Stimulated activated CD4-positive, alpha-beta T cell treated with anti-CD3 and anti-CD28 coated beads, Interleukin-4, amount 100 ng/mL, for 24 hours (primary cell): ENCODE measurements at regions not wholly inside any gene's neighbourhood (a gene's known extent, or its start where the extent isn't known, plus 50 kb on each side); places are given as distances from the start of the nearest gene placed in this dataset.
"Not testable (repeated sequence)": the region's sequence is repeated elsewhere in the genome, so short reads cannot be mapped to it uniquely, and the experiment has no call there.

Experiments used
- DNase-seq: peaks from one replicate; pipeline ENCODE4 v3.0.0-alpha.2; 2020

DNA sequence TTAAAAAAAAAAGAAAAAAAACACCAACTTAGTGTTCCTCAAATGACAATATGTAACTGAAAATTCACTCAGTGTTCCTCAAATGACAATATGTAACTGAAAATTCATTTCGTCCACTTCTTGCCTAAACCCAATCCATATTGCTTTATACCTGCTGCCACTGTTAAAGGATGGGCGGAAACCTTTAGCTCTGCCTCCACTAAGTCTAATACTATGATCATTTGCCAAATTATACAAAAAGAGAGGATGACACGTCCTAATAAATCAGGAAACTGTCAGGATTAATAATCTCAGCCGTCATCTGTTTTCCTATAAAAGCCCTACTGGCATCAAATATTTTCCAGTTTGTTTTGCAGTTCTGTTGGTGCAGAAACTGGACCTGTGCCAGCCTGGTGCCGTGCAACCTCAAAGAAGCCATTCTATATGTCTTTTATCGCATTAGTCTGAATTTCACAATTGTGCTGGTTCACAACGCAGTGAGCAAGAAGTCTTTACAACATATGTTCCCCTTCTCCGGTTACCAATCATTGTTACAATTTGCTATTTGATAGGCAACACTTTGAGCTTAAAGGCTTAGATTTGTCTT, 160.4 kb upstream of the KCNH8 start:
- DNase-seq: no peak

DNA sequence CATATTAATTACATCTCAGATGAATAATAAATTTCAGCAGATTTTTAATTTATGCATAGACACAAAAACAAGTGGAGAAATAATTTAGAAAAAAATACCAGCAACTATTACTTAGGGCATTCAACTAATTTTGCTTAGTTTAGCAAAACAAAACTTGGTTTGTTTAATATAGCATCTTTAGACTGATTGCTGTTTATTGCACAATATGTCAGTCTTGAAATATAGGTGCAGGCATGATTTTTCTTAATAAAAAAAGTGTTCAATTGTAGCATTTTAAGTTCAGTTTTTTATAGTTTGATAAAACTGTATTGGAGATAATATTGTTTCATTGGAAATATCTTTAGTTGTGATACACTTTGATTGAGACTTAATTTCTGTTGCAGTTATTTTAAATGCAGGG, 161.2 kb upstream of the KCNH8 start:
- no peak for DNase-seq

DNA sequence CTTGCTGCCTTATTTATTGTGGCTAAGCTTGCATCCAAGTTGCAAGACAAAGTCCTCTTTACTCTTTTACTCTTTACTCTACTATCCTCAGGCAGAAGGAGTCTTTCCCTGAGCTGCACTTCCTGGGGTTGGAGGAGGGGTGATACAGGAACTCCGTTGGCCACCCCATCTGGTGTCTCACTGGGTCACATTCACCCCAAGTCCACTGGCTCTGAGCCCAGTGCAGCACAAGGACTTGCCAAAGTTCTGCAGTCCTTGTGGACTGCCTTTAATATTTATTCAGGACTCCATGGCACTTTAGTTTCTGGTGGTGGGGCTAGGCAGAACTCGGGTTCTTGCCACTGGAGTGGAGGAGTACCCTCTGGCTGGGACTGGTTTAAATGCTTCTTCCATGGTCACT, 165.4 kb upstream of the KCNH8 start:
- no peak for DNase-seq

DNA sequence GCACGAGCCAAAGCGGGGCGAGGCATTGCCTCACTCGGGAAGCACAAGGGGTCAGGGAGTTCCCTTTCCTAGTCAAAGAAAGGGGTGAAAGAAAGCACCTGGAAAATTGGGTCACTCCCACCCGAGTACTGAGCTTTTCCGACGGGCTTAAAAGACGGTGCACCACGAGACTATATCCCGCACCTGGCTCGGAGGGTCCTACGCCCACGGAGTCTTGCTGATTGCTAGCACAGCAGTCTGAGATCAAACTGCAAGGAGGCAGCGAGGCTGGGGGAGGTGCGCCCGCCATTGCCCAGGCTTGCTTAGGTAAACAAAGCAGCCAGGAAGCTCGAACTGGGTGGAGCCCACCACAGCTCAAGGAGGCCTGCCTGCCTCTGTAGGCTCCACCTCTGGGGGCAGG, 172.2 kb upstream of the KCNH8 start:
- DNase-seq: not testable (repeated sequence)

DNA sequence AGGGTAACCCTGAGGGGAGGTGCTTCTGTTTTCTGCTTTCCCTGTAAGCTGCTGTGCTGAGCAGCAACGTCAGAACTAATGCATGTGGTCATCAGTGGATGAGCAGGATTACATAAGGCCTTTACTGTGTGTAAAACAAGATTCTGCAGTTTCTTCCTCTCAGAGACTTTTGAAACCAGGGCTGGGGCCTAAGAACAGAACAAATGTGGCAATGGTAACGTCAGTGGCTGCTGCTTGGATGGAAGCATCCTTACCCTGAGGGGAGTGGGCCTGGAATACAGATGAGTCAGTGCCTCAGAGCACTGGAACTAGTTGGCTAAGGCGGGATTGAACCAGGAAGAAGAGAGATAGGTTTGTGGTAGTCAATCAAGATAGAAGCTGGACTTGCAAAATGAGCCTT, 180.2 kb upstream of the KCNH8 start:
- no peak for DNase-seq

DNA sequence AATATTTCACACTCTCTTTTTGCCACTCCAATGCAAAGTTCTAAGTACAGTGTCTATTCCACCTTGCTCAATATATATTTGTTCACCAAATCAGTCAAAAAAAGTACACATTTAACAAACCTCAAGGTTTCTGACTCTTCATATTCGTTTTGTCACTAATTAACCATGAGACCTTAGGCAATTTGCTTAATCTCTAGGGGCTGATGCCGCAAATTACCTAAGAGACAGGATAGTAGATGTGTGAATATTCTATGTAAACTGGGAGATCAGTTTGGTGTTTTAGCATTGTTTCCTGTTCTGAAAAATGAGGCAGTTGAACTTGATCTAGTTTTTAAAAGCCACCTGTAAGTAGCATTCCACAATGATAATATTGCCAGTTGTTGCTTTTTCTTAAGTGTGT, 182.5 kb upstream of the KCNH8 start:
- DNase-seq: no peak

DNA sequence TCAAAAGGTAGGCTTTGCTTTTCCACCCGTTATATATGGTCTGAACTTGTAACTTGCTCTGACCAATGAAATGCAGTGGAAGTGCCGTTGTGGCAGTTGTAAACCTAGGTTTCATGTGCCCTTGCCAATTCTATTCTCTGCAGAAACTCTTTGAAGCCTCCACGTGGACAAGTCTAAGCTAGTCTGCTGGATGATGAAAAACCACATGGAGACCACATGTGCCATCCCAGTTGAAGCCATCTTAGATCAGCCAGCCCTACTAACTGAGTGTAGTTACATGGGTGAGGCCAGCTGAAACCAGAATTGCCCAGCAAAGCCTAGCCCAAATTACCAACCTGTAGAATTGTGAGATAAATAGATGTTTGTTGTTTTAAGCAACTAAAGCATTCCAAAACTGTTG, 183.7 kb upstream of the KCNH8 start:
- DNase-seq: no peak

DNA sequence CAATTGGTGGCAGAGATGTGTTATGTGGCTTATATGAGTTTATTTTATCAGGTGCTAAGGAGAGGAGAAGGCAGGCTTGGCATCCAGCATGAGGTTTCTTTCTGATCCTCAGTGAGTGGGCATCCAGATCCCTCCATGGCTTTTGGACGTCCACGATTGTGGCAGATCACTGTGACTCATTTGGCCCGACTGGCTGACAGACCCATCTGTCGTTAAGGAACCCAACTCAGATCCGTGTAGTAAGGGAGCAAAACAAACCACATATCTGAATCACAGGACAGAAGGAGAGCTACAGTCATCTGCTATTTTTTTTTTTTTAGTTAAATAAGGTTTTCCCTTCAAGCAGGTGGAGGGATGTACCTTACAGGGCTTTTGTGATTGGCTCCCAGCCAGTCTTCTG, 197.0 kb upstream of the KCNH8 start:
- no peak for DNase-seq

DNA sequence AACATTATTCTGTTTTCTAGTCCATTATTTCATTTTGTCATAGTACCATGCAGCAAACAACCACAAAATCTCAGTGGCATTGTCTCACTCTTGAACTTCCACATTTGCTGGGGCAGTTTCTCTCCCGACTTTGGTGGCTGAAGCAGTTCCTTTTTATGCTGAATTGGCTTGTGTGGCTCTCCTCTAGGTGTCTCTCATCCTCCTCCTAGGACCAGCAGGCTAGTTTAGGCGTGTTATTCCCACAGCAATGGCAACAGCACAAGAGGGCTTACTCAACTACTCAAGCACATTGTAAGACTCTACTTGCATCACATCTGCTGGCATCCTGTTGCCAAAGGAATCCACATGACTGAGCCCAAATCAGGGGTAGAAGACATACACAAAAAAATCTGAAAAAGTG, 201.8 kb upstream of the KCNH8 start:
- no peak for DNase-seq

DNA sequence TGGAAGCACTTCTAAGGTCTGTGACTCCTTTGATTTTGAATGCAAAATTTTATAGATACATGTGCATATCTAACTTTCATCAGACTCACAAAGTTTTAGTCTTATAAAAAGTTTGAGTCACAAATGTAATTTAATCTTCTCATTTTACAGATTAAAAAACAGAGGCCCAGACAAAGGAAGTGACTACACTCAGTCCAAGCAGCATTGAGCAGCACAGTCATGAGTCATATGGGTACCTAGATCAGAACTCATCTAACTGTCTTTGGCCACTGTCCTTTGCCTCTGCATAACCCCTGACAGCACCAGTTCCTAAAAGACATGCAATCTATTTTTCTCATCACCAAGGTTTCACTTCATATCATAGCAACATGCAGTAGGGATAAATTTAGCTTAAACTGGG, 210.7 kb upstream of the KCNH8 start:
- DNase-seq: no peak

DNA sequence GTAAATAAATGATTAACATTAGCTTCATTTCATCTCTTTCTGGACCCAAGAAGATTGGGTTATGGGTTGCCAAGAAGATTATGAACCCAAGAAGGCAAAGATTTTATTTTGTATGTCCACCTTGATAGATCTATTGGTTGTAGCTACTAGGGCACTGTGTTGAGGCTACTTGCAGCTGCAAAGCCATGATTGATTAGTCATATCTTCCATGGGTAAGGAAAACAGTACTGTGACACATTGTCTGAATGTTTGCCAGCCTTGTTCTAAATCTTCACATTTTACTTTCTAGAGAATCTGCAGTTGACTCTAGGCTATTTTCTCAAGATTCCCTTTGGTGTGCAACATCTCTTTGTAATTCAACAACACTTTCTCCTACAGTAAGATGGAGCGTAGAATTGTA, 229.2 kb upstream of the KCNH8 start:
- DNase-seq: no peak

DNA sequence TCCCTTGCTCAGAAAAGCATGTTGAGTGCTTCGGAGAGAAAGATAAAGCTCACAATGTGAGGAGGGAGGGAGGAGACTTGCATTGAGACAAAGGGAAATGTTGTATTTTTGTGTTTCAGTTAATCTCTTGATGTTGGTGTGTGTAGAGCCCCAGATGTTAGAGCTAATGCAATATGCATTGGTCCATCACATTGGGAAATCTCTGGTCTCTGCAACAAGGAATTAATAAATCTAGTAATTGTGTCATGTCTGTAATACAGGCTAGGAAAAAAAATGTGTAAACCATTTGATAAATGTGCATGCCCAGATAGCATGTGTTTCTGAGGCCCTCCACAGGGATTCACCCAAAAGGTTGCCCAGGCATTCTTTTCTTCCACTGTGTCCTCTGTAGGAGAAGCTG, 230.4 kb upstream of the KCNH8 start:
- DNase-seq: no peak

DNA sequence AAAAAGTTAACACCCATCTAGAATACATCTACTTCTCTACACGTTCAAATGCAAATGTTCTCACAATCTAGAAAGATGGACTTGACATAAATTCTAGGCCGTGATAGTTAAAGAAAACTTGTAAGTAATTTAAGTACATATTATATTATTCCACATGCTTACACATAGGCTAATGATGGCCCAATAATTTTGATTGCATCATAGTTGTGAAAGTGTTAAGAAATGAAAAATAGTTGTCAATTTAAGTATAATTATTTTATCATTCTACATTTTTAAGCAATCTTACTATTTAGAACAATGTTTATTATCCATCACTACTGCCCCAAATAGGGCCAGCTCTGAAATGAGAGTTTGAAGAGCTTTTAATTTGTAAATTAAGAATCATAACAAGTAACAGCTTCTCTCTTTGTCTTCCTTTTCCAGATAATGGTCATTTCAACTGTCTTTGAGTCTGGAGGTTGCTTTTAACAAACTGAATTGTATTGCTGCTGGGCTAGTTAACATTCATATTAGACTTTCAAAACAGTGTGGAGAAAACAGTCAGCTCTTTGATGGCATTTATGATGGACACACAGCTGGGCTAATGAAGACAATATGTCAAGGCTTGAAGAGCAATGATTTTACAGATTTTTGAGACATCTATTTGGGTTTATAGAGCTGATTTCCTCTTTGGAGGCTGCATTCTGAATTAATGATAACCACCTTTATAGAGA, 246.1 kb upstream of the KCNH8 start:
- DNase-seq: no peak

DNA sequence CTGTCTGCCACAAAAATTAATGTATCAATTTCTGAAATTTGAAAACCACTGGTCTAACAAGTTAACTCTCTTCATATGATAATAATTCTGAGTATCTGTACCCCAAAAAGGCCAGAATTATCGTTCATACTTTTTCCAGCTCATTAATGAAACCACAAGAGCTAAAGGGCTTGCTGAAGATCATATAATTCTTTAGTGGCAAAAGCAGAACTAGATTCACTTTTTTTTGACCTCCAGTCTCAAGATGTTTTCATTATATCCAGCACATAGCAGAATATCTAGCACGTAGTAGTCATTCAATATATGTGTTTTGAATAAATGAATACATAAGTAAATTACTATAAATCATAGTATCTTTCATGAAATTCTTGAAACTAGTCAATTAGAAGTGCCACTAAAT, 246.7 kb upstream of the KCNH8 start:
- no peak for DNase-seq

DNA sequence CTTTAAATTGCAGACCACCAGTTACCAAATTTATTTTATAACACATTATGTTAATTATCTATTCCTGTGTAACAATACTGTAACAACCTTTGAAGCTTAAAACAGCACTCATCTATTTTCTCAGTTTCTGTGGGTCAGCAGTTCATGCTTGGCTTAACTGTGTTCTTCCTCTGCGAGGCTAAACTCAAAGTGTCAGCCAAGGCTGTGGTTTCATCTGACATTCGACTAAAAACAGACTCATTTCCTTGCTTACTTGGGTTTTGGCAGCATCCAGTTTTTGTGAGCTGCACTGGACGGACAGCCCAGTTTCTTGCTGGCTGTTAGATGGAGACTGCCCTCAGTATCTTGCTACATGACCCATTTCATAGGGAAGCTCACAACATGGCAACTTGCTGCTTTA, 247.3 kb upstream of the KCNH8 start:
- DNase-seq: no peak

DNA sequence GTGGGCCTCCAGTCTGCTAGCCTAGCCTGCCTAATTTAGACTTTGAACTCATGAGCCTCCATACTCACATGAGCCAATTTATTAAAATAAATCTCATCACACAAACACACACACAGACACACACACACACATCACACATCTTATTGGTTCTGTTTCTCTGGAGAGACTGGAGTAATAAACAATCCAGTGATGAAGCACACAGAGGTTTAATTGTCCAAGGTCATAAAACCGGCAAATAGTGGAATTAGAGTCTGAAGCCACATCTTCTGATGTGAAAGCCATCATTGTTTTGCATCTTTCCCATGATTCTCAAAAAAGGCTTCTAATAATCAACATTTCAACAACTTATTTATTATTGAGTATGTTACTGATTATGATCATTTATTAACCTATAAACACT, 249.4 kb upstream of the KCNH8 start:
- DNase-seq: no peak

DNA sequence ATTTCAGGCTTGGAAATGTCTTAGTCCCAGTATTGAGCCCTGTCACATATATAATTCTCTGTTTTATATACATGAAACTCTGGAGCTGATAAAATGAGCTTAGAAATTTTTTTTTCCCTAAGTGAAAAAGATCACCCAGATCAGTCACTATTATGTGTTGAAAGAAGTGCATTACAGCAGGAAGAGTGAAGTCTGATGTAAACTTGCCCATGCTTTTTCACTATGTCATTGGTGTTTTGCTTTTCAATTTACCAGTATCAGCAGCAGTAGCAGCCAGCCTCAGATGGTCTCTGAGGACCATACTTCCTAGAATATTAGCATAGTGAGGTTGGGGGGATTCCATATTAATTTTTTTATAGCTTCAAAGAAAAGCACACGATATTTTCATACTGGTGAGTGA, 255.6 kb upstream of the KCNH8 start:
- DNase-seq: no peak

DNA sequence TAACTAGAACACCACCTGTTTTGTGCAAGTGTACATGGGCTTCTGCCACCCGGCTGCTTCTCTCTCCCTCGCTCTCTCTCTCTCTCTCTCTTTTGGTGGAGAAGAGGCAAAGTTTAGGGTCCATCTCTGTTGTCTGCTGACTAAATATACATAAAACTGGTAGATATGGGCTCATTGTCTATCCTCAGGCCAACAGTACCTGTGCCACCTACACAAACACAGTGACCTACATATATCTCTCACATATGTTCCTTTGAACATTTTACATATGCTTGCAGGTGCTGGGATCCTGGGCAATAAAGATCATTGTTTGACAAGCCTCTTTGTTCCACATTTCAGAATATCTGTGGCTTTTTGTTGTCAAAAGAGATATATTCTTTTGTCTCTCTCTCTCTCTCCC, 256.3 kb upstream of the KCNH8 start:
- no peak for DNase-seq

DNA sequence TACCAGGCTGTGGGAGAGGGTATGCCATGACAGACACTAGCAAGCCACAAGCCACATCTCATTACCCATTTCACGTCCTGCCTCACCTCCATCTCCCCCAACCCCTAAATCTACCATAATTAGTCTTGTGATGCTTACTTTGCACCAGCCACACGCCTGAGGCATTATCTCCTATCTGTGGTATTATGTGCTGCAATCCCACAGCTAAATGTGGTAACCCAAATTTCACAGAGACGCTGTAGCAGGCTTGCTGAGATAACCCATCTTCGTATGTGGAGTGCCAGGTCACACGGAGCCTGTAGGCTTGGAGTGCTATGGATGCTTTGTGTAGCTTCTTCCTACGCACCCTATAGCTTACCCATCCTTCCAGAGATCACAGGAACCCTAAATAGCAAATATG, 256.7 kb upstream of the KCNH8 start:
- peak; percentile 4 for DNase-seq

DNA sequence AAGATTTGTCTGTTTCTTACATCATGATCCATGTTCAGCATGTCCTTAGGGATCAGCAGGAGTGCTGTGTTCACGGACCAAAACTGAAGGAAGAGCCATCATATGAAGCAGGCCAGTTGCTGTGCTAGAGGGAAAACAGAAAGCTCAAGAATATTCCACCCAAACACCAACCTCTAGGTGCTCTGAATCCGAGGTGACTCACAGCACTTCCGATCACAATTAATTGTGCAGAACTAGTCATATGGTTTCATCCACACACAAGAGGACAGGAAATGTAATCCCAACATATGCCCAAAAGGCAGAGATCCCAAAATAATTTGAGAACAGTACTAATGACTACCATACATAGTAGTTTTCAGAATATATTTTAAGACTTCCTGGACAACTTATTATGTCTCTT, 257.9 kb upstream of the KCNH8 start:
- DNase-seq: no peak

DNA sequence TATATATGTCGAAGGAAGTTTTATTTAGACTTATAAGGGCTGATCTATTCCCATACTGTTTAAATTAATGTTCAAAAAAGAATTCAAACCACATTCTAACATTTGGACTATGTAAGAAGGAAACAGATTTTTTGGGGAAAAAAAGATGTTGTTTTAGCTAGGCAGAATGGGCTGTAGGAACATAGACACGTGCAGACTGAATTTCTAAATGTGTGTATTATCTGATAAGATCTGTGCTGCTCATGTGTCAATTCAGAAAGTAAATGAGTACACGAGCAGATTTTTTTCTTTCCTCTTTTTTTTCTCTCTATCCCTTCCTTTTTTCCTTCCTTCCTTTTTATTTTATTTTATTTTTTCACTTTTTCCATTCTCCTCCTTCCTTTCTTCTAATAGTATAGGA, 259.5 kb upstream of the KCNH8 start:
- DNase-seq: no peak

DNA sequence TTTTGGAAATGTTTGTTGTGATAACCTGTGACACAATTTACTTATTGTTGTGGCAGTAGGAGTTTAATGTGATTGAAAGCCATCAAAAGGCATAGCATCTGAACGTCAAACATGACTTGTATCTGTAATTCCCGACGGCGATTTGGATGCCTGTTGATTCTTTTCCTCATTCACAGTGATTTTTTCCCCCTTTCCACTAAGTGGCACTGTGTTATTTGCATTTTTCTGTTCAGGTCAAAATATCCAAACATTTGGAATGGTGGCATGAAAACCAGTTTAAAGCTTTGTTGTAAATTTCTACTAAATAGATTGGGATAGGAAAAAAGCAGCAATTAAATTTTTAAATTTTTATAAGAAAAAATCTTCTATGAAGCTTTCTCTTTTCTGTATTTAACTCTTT, 259.9 kb upstream of the KCNH8 start:
- DNase-seq: no peak

DNA sequence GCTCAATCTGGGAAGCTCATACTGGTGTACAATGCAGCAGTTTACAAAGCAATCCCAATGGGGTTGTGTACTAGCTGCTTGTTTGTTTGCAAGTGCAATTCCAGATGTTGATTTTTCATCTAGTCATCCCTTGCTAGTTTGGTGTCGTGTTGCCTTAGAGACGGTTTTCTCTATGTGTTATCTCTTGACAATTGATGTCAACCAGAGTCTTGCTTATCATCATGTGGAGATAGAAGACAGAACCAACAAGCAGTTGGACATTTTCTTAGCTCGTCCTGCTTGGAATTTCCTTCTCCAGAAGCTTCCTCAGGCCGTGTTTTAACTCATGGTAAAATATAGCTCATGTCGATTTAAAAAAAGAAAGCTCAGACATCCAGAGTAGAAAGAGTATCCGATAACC, 262.0 kb upstream of the KCNH8 start:
- DNase-seq: no peak

DNA sequence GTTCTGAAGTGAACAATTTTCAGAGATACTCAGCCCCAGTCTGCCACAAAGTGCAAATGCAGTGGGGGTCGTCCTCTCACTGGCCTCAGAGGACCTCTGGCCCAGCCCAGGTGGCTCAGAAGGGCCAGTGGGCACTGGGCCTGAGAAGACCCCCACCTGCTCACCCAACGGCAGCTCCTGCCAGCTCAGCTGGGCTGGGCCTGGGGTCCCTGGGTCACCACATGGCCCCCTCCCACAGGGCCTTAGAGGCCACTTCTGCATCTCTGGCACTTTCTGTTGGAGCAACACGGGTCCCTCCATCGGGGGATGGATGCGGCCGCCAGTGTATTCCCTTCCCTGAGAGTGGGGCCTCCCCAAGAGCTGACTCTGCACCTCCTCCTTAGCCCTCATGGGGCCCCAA, 262.7 kb upstream of the KCNH8 start:
- no peak for DNase-seq

DNA sequence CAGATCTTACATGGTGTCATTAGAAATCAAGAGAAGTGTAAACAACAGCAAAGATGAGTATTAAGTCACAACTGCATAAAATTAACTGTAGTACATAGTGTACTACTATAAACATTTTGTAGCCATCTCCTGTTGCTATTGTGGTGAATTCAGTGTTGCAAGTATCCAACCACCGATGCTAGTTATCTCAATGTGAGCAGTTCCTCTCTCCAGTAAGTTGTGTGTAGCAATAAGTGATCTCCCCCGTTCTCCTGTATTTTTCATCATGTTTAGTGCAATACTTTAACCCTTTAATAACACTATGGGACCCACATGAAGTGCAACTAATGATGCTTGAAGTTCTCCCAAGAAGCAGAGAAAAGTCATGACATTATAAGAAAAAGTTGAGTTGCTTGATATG, 264.7 kb upstream of the KCNH8 start:
- no peak for DNase-seq
